Nephron progenitor cell (in vitro differentiated cells): ENCODE measurements at regions not wholly inside any gene's neighbourhood (a gene's known extent, or its start where the extent isn't known, plus 50 kb on each side); places are given as distances from the start of the nearest gene placed in this dataset.

Experiments
- DNase-seq: peaks from one replicate; pipeline ENCODE4 v3.0.0; 2021
- H3K27ac Mint-ChIP-seq: 2 replicates; pipeline ENCODE4 v1.8.0; 2021; ENCODE audit warnings: mild to moderate bottlenecking, moderate library complexity, mixed read lengths
- H3K27me3 Mint-ChIP-seq: 2 replicates; pipeline ENCODE4 v1.8.0; 2021; ENCODE audit warnings: mild to moderate bottlenecking, low read depth, mixed read lengths; ENCODE audit not compliant: poor library complexity
- H3K36me3 Mint-ChIP-seq: 2 replicates; pipeline ENCODE4 v1.8.0; 2021; ENCODE audit warnings: low read depth, mixed read lengths
- H3K4me1 Mint-ChIP-seq: 2 replicates; pipeline ENCODE4 v1.8.0; 2021; ENCODE audit warnings: mixed read lengths
- H3K4me3 Mint-ChIP-seq: 2 replicates; pipeline ENCODE4 v1.8.0; 2021; ENCODE audit warnings: mild to moderate bottlenecking, moderate library complexity, mixed read lengths
- H3K9me3 Mint-ChIP-seq: 2 replicates; pipeline ENCODE4 v1.8.0; 2021; ENCODE audit warnings: mild to moderate bottlenecking, moderate library complexity, mixed read lengths
- CTCF ChIP-seq: fragments of 200-600 bp; sonication (generic); IDR thresholded peaks from 2 replicates; pipeline ENCODE4 v1.5.0; 2021; ENCODE audit warnings: antibody characterized with exemption

GRCh38 chr10:33524041-33524440 is 189.6 kb upstream of the NRP1 start:
- no peak for TF ChIP-seq CTCF
- no peak for DNase-seq
- no peak overlapping the region for H3K27ac Mint-ChIP-seq
- peaks cover 40% of the 10 kb centered on the region for H3K4me1 Mint-ChIP-seq
- no peak overlapping the region for H3K4me3 Mint-ChIP-seq
- H3K27me3 Mint-ChIP-seq, result peaks cover 15% of the 10 kb centered on the region
- peaks cover 14% of the 10 kb centered on the region for H3K36me3 Mint-ChIP-seq
- peaks cover 29% of the 10 kb centered on the region for H3K9me3 Mint-ChIP-seq

- H3K27me3 Mint-ChIP-seq, result peaks cover 15% of the 10 kb centered on the region
- H3K36me3 Mint-ChIP-seq, result peaks cover 11% of the 10 kb centered on the region
- DNase-seq, result no peak
- H3K4me3 Mint-ChIP-seq, result no peak overlapping the region
- no peak for TF ChIP-seq CTCF
- H3K4me1 Mint-ChIP-seq, result peaks cover 46% of the 10 kb centered on the region
- peak overlapping the region; percentile 49 for H3K27ac Mint-ChIP-seq
- H3K9me3 Mint-ChIP-seq, result peaks cover 29% of the 10 kb centered on the region
Measured at GRCh38 chr10:33523236-33523792, 188.8 kb upstream of the NRP1 start.

- H3K27me3 Mint-ChIP-seq, result peaks cover 15% of the 10 kb centered on the region
- H3K4me1 Mint-ChIP-seq, result peaks cover 46% of the 10 kb centered on the region
- no peak for TF ChIP-seq CTCF
- peak overlapping the region; percentile 34 for H3K27ac Mint-ChIP-seq
- peaks cover 4% of the 10 kb centered on the region for H3K36me3 Mint-ChIP-seq
- no peak for DNase-seq
- peaks cover 29% of the 10 kb centered on the region for H3K9me3 Mint-ChIP-seq
- no peak overlapping the region for H3K4me3 Mint-ChIP-seq
Measured at GRCh38 chr10:33521904-33522303, 187.4 kb upstream of the NRP1 start.

GRCh38 chr10:33521062-33521461 is 186.6 kb upstream of the NRP1 start:
- peak overlapping the region; percentile 48 for H3K27ac Mint-ChIP-seq

GRCh38 chr10:33520223-33520622 is 185.8 kb upstream of the NRP1 start:
- H3K4me1 Mint-ChIP-seq, result peaks cover 46% of the 10 kb centered on the region
- H3K9me3 Mint-ChIP-seq, result peaks cover 33% of the 10 kb centered on the region
- H3K36me3 Mint-ChIP-seq, result peaks cover 8% of the 10 kb centered on the region
- peaks cover 15% of the 10 kb centered on the region for H3K27me3 Mint-ChIP-seq
- no peak for DNase-seq
- H3K4me3 Mint-ChIP-seq, result no peak overlapping the region
- no peak for TF ChIP-seq CTCF
- no peak overlapping the region for H3K27ac Mint-ChIP-seq

More at GRCh38 chr10:33521062-33521461, 186.6 kb upstream of the NRP1 start:
- DNase-seq, result no peak
- Mint-ChIP-seq H3K9me3 (peaks cover 33% of the 10 kb centered on the region), H3K36me3 (peaks cover 8% of the 10 kb centered on the region), H3K4me1 (peaks cover 46% of the 10 kb centered on the region), H3K27me3 (peaks cover 15% of the 10 kb centered on the region), H3K4me3 (no peak overlapping the region)
- TF ChIP-seq CTCF, result no peak

GRCh38 chr10:33519130-33519860 is 184.8 kb upstream of the NRP1 start:
- H3K4me3 Mint-ChIP-seq, result no peak overlapping the region
- no peak overlapping the region for H3K27ac Mint-ChIP-seq
- no peak for TF ChIP-seq CTCF
- H3K4me1 Mint-ChIP-seq, result peaks cover 46% of the 10 kb centered on the region
- no peak for DNase-seq
- H3K27me3 Mint-ChIP-seq, result peaks cover 15% of the 10 kb centered on the region
- peaks cover 8% of the 10 kb centered on the region for H3K36me3 Mint-ChIP-seq
- H3K9me3 Mint-ChIP-seq, result peaks cover 33% of the 10 kb centered on the region
